ENCODE measurements at regions not wholly inside any gene's neighbourhood (a gene's known extent, or its start where the extent isn't known, plus 50 kb on each side); places are given as distances from the start of the nearest gene placed in this dataset.

GRCh38 chr5:174348311-174348981 lies 302.9 kb downstream of the NSG2 start:
- no peak for TF ChIP-seq CTCF (IDR thresholded peaks at IDR 0.05 in 2 of 3, conservative IDR thresholded peaks at IDR 0.05 in 1 of 3; ENCODE audit: control insufficient read depth in 2 of 3, extremely low read depth in 1 of 3, insufficient read depth in 1 of 3, low read depth in 3 of 3, low read length in 3 of 3)
- TF ChIP-seq ZBED1 (IDR thresholded peaks at IDR 0.05; ENCODE audit: borderline replicate concordance) = no peak
- TF ChIP-seq SIN3A (IDR thresholded peaks at IDR 0.05; ENCODE audit: low read depth, low read length) = no peak
- TF ChIP-seq SUZ12 (IDR thresholded peaks at IDR 0.05; ENCODE audit: unreplicated experiment) = no peak
- no peak for TF ChIP-seq RELB (IDR thresholded peaks at IDR 0.05; ENCODE audit: low read depth)
- no peak for TF ChIP-seq PAX5 (IDR thresholded peaks at IDR 0.05; ENCODE audit: borderline replicate concordance, low read depth, low read length)
- no peak for TF ChIP-seq ZNF274 (IDR thresholded peaks at IDR 0.05; ENCODE audit: insufficient read depth, insufficient read length)
- TF ChIP-seq IKZF2 (IDR thresholded peaks at IDR 0.05) = no peak
- TF ChIP-seq YY1 (IDR thresholded peaks at IDR 0.05; ENCODE audit: low read depth, low read length) = no peak

Data from GM12878 (cell line).